OCI-LY1 (cell line): ENCODE measurements at regions not wholly inside any gene's neighbourhood (a gene's known extent, or its start where the extent isn't known, plus 50 kb on each side); places are given as distances from the start of the nearest gene placed in this dataset.
"Not testable (repeated sequence)": the region's sequence is repeated elsewhere in the genome, so short reads cannot be mapped to it uniquely, and the experiment has no call there.

Experiments
- H2AFZ ChIP-seq: fragments of 200-600 bp; sonication (generic), shearing (Covaris generic); 2 replicates; pipeline ENCODE4 v1.6.0; 2014; ENCODE audit warnings: antibody characterized with exemption, mild to moderate bottlenecking, low read length
- H3F3A ChIP-seq: fragments of 200-600 bp; sonication (generic), shearing (Covaris generic); 2 replicates; pipeline ENCODE4 v1.6.0; 2014; ENCODE audit warnings: mild to moderate bottlenecking, antibody characterized with exemption, low read length, moderate library complexity; ENCODE audit not compliant: insufficient read depth
- H3K27ac ChIP-seq: fragments of 200-600 bp; sonication (generic); 2 replicates; pipeline ENCODE4 v1.5.1; 2014; ENCODE audit warnings: low read length, mixed run types, mild to moderate bottlenecking, low read depth; ENCODE audit not compliant: poor library complexity, severe bottlenecking
- H3K27me3 ChIP-seq: fragments of 200-600 bp; sonication (generic); 2 replicates; pipeline ENCODE4 v1.6.0; 2014; ENCODE audit warnings: antibody characterized with exemption, mild to moderate bottlenecking, low read length, moderate library complexity; ENCODE audit not compliant: insufficient read depth
- H3K36me3 ChIP-seq: fragments of 200-600 bp; sonication (generic); 2 replicates; pipeline ENCODE4 v1.6.1; 2014; ENCODE audit warnings: mild to moderate bottlenecking, antibody characterized with exemption, low read length, moderate library complexity, mixed read lengths; ENCODE audit not compliant: insufficient read depth
- H3K4me1 ChIP-seq: fragments of 200-600 bp; sonication (generic); 2 replicates; pipeline ENCODE4 v1.5.1; 2014; ENCODE audit warnings: mild to moderate bottlenecking, low read length, moderate library complexity; ENCODE audit not compliant: insufficient read depth, severe bottlenecking
- H3K4me2 ChIP-seq: fragments of 200-600 bp; sonication (generic), shearing (Covaris generic); 2 replicates; pipeline ENCODE4 v1.6.1; 2014; ENCODE audit warnings: low read length
- H3K4me3 ChIP-seq: fragments of 200-600 bp; sonication (generic); 2 replicates; pipeline ENCODE4 v1.5.1; 2014; ENCODE audit warnings: low read length, low read depth, mild to moderate bottlenecking, mixed read lengths; ENCODE audit not compliant: poor library complexity, severe bottlenecking
- H3K79me2 ChIP-seq: fragments of 200-600 bp; shearing (Covaris generic); 2 replicates; pipeline ENCODE4 v1.6.1; 2016; ENCODE audit warnings: mixed run types, low read length, mixed read lengths; ENCODE audit not compliant: insufficient read depth
- H3K9ac ChIP-seq: fragments of 200-600 bp; sonication (generic), shearing (Covaris generic); 2 replicates; pipeline ENCODE4 v1.6.1; 2014; ENCODE audit warnings: mild to moderate bottlenecking, low read length, mixed read lengths
- H3K9me2 ChIP-seq: fragments of 200-600 bp; sonication (generic), shearing (Covaris generic); 2 replicates; pipeline ENCODE4 v1.6.1; 2014; ENCODE audit warnings: low read depth, mild to moderate bottlenecking, low read length, mixed read lengths
- H3K9me3 ChIP-seq: fragments of 200-600 bp; shearing (Covaris generic); 2 replicates; pipeline ENCODE4 v1.6.1; 2014; ENCODE audit warnings: low read length, mixed read lengths
- H4K20me1 ChIP-seq: fragments of 200-600 bp; sonication (generic), shearing (Covaris generic); 2 replicates; pipeline ENCODE4 v1.6.0; 2016; ENCODE audit warnings: mild to moderate bottlenecking, low read length; ENCODE audit not compliant: insufficient read depth
- EZH2 ChIP-seq: fragments of 200-600 bp; sonication (generic), shearing (Covaris generic); IDR thresholded peaks from 2 replicates; pipeline ENCODE4 v1.8.0; 2017; ENCODE audit warnings: borderline replicate concordance, mixed run types, mild to moderate bottlenecking, antibody characterized with exemption, low read length, moderate library complexity, mixed read lengths
- TF ChIP-seq, protein P1 (sequence below): fragments of 200-600 bp; sonication (generic), shearing (Covaris generic); IDR thresholded peaks from 2 replicates; pipeline ENCODE4 v1.5.1; 2017; ENCODE audit warnings: mild to moderate bottlenecking, antibody characterized with exemption, low read length, moderate library complexity, mixed read lengths

DNA sequence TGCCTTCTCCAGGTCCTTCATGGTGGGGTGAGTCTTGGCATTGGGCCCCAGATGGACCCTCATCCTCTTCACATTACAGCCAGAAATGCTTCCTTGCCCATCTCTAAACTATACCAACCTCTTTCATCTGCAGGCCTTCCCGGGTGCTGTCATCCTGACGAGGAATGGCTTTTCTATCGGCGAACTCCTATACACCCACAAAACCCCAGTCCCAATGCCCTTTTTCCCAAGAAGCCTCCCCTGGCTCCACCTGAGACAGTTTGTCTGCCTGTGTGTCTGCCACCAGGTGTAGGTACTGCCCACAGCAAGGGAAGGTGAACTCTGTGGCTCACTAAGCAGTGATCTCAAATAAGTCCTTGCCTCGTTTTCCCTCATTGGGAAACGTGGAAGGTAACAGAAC is 55.3 kb downstream of the PTPRS start:
- Histone ChIP-seq H3K9ac (no peak overlapping the region), H3K4me2 (no peak overlapping the region), H3K4me3 (no peak overlapping the region), H3K27me3 (no peaks in the 10 kb centered on the region; the same call in 1 of the 2 replicates), H3K9me2 (no peaks in the 10 kb centered on the region), H2AFZ (no peak overlapping the region), H3K79me2 (no peaks in the 10 kb centered on the region), H3K4me1 (no peaks in the 10 kb centered on the region), H3K27ac (no peak overlapping the region), H3K9me3 (no peaks in the 10 kb centered on the region), H4K20me1 (no peaks in the 10 kb centered on the region), H3K36me3 (no peaks in the 10 kb centered on the region), H3F3A (no peaks in the 10 kb centered on the region)
- TF ChIP-seq, protein P1, sequence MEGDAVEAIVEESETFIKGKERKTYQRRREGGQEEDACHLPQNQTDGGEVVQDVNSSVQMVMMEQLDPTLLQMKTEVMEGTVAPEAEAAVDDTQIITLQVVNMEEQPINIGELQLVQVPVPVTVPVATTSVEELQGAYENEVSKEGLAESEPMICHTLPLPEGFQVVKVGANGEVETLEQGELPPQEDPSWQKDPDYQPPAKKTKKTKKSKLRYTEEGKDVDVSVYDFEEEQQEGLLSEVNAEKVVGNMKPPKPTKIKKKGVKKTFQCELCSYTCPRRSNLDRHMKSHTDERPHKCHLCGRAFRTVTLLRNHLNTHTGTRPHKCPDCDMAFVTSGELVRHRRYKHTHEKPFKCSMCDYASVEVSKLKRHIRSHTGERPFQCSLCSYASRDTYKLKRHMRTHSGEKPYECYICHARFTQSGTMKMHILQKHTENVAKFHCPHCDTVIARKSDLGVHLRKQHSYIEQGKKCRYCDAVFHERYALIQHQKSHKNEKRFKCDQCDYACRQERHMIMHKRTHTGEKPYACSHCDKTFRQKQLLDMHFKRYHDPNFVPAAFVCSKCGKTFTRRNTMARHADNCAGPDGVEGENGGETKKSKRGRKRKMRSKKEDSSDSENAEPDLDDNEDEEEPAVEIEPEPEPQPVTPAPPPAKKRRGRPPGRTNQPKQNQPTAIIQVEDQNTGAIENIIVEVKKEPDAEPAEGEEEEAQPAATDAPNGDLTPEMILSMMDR: no peak
- TF ChIP-seq EZH2: no peak

DNA sequence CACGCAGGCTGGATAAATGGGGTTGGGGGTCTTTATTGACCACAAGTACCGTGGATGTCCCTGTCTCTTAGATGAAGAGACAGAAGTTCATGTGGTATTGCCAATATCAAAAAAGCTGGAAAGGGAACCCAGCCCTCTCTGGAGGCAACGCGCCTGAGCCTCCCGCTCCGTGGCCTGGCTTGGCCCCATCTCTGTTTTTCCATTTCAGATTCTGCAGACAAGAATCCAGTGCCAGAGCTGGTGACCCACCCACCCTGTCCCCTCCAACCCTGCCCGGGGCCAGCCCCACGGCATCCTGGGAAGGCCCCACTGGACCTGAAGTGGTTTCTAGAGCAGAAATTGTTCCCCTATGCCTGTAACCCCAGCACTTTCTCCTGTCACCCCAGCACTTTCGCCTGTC is 57.7 kb downstream of the PTPRS start:
- Histone ChIP-seq H2AFZ (no peak overlapping the region), H3K79me2 (no peaks in the 10 kb centered on the region), H3K4me1 (no peaks in the 10 kb centered on the region), H3K27me3 (no peaks in the 10 kb centered on the region; the same call in 1 of the 2 replicates), H3K9ac (no peak overlapping the region), H3K27ac (no peak overlapping the region), H4K20me1 (no peaks in the 10 kb centered on the region), H3K4me2 (no peak overlapping the region), H3K4me3 (no peak overlapping the region), H3K9me2 (no peaks in the 10 kb centered on the region), H3K9me3 (no peaks in the 10 kb centered on the region), H3K36me3 (no peaks in the 10 kb centered on the region), H3F3A (no peaks in the 10 kb centered on the region)
- TF ChIP-seq, protein P1: no peak
- TF ChIP-seq EZH2: no peak

DNA sequence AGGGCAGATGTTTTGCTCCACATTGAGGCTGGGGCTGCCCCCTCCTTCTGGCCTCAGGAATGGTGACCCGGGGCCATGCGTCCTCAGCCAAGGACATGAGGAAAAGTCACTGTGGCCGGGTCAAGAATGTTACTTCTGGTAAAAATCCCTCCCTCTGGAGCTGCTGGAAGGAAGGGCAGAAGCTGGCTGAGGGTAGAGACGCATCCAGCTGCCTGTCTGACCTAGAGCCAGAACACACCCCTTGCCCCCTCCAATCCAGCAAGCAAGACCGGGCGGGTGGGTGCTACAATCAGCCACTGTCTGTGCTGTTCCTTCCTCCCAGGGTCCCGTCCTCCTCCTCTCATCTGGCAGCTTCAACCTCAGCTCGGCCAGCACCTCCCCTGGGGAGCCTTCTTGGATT is 59.0 kb downstream of the PTPRS start:
- Histone ChIP-seq H3K27me3 (no peaks in the 10 kb centered on the region), H4K20me1 (no peaks in the 10 kb centered on the region), H3K27ac (no peak overlapping the region), H3K9me2 (no peaks in the 10 kb centered on the region), H3K36me3 (no peaks in the 10 kb centered on the region), H3K9me3 (no peaks in the 10 kb centered on the region), H3K79me2 (no peaks in the 10 kb centered on the region), H3K9ac (no peak overlapping the region), H3K4me1 (no peaks in the 10 kb centered on the region), H2AFZ (no peak overlapping the region), H3K4me2 (no peak overlapping the region), H3F3A (no peaks in the 10 kb centered on the region), H3K4me3 (no peak overlapping the region)
- TF ChIP-seq, protein P1: no peak
- no peak for TF ChIP-seq EZH2

DNA sequence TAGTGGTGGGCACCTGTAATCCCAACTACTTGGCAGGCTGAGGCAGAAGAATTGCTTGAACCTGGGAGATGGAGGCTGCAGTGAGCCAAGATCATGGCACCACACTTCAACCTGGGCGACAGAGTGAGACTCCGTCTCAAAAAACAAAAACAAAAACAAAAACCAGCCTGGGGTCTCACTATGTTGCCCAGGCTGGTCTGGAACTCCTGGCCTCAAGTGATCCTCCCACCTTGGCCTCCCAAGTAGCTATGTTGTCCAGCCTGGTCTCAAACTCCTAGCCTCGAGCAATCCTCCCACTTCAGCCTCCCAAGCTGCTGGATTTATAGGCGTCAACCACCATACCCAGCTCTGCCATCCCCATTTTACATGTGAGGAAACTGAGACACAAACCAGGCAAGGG is 64.9 kb downstream of the PTPRS start:
- H2AFZ ChIP-seq, H3F3A ChIP-seq, H3K27me3 ChIP-seq, H3K9me3 ChIP-seq, H4K20me1 ChIP-seq, H3K27ac ChIP-seq, H3K4me3 ChIP-seq, H3K9ac ChIP-seq, H3K4me2 ChIP-seq, H3K9me2 ChIP-seq, H3K36me3 ChIP-seq, H3K79me2 ChIP-seq, H3K4me1 ChIP-seq: not testable (repeated sequence)
